HG03175 (cell line): ENCODE measurements at regions not wholly inside any gene's neighbourhood (a gene's known extent, or its start where the extent isn't known, plus 50 kb on each side); places are given as distances from the start of the nearest gene placed in this dataset.
"Not testable (repeated sequence)": the region's sequence is repeated elsewhere in the genome, so short reads cannot be mapped to it uniquely, and the experiment has no call there.

Source experiments
- ATAC-seq: cut with Tn5 transposase; IDR thresholded peaks from one replicate; pipeline ENCODE4 v1.9.1; 2021; ENCODE audit warnings: mild to moderate bottlenecking, moderate library complexity; ENCODE audit not compliant: unreplicated experiment

GRCh38 chr6:150764334-150765066 is 101.0 kb upstream of the MTHFD1L start:
- ATAC-seq: no peak

- peak; percentile 92 for ATAC-seq
Observed at GRCh38 chr6:150765067-150765764, 100.3 kb upstream of the MTHFD1L start.

- no peak for ATAC-seq
Observed at GRCh38 chr6:150766201-150766997, 99.1 kb upstream of the MTHFD1L start.

GRCh38 chr6:150767161-150767560 is 98.3 kb upstream of the MTHFD1L start:
- no peak for ATAC-seq

- ATAC-seq: no peak
Observed at GRCh38 chr6:150767571-150768018, 97.9 kb upstream of the MTHFD1L start.

- ATAC-seq: no peak
Observed at GRCh38 chr6:150770637-150771036, 94.9 kb upstream of the MTHFD1L start.

- no peak for ATAC-seq
Observed at GRCh38 chr6:150773969-150774368, 91.5 kb upstream of the MTHFD1L start.

GRCh38 chr6:150775415-150776203 is 89.9 kb upstream of the MTHFD1L start:
- no peak for ATAC-seq

GRCh38 chr6:150777736-150778135 is 87.8 kb upstream of the MTHFD1L start:
- no peak for ATAC-seq

GRCh38 chr6:150783813-150784212 is 81.7 kb upstream of the MTHFD1L start:
- ATAC-seq: no peak

GRCh38 chr6:150787429-150787828 is 78.1 kb upstream of the MTHFD1L start:
- ATAC-seq: no peak

- ATAC-seq: no peak
Observed at GRCh38 chr6:150788089-150788488, 77.4 kb upstream of the MTHFD1L start.

- ATAC-seq: not testable (repeated sequence)
Observed at GRCh38 chr6:150789906-150790305, 75.6 kb upstream of the MTHFD1L start.

- ATAC-seq: no peak
Observed at GRCh38 chr6:150791717-150792116, 73.8 kb upstream of the MTHFD1L start.

GRCh38 chr6:150797949-150798348 is 67.6 kb upstream of the MTHFD1L start:
- no peak for ATAC-seq

GRCh38 chr6:150799276-150799805 is 66.2 kb upstream of the MTHFD1L start:
- ATAC-seq: no peak

GRCh38 chr6:150800674-150801314 is 64.7 kb upstream of the MTHFD1L start:
- ATAC-seq: no peak

- no peak for ATAC-seq
Observed at GRCh38 chr6:150806790-150807189, 58.7 kb upstream of the MTHFD1L start.

- peak; percentile 54 for ATAC-seq
Observed at GRCh38 chr6:150813319-150813992, 52.0 kb upstream of the MTHFD1L start.
